Trophoblast cell (in vitro differentiated cells and primary cell): ENCODE measurements at regions not wholly inside any gene's neighbourhood (a gene's known extent, or its start where the extent isn't known, plus 50 kb on each side); places are given as distances from the start of the nearest gene placed in this dataset.
"Not testable (repeated sequence)": the region's sequence is repeated elsewhere in the genome, so short reads cannot be mapped to it uniquely, and the experiment has no call there.

Experiments used
- DNase-seq, 2 donors: peaks; one replicate each; pipeline ENCODE4 v3.0.0-alpha.2; 2016
- H2AFZ ChIP-seq: 2 replicates; pipeline ENCODE4 v1.6.1; 2013; ENCODE audit warnings: low read length, moderate library complexity, mild to moderate bottlenecking; ENCODE audit not compliant: insufficient read depth, poor library complexity
- H2AK5ac ChIP-seq: 2 replicates; pipeline ENCODE4 v1.6.1; 2013; ENCODE audit warnings: mild to moderate bottlenecking, low read length
- H2BK120ac ChIP-seq: 2 replicates; pipeline ENCODE4 v1.6.1; 2013; ENCODE audit warnings: low read length, mild to moderate bottlenecking, moderate library complexity; ENCODE audit not compliant: insufficient read depth, poor library complexity
- H2BK12ac ChIP-seq: 2 replicates; pipeline ENCODE4 v1.6.1; 2013; ENCODE audit warnings: mild to moderate bottlenecking, low read length, moderate library complexity
- H2BK5ac ChIP-seq: 2 replicates; pipeline ENCODE4 v1.6.1; 2013; ENCODE audit warnings: low read length, low read depth, moderate library complexity, mild to moderate bottlenecking; ENCODE audit not compliant: poor library complexity
- H3K14ac ChIP-seq: 2 replicates; pipeline ENCODE4 v1.6.1; 2013; ENCODE audit warnings: mild to moderate bottlenecking, low read length
- H3K18ac ChIP-seq: 2 replicates; pipeline ENCODE4 v1.6.1; 2013; ENCODE audit warnings: mild to moderate bottlenecking, low read length
- H3K23ac ChIP-seq: 2 replicates; pipeline ENCODE4 v1.6.1; 2013; ENCODE audit warnings: low read length
- H3K27ac ChIP-seq: 2 replicates; pipeline ENCODE4 v1.5.1; 2013; ENCODE audit warnings: low read depth, mild to moderate bottlenecking, inconsistent platforms, low read length, moderate library complexity
- H3K27me3 ChIP-seq: 2 replicates; pipeline ENCODE4 v1.6.1; 2013; ENCODE audit warnings: inconsistent platforms, mild to moderate bottlenecking, low read length, moderate library complexity; ENCODE audit not compliant: insufficient read depth
- H3K36me3 ChIP-seq, 2 experiments: 1 replicate in 1 of 2; 2 replicates in 1 of 2; pipeline ENCODE4 v1.6.1; 2013; ENCODE audit warnings: low read length in 2 of 2, mild to moderate bottlenecking in 2 of 2, moderate library complexity in 1 of 2; ENCODE audit not compliant: insufficient read depth in 2 of 2, control insufficient read depth in 1 of 2
- H3K4ac ChIP-seq: 2 replicates; pipeline ENCODE4 v1.6.1; 2013; ENCODE audit warnings: low read depth, mild to moderate bottlenecking, low read length, moderate library complexity
- H3K4me1 ChIP-seq, 2 experiments: 1 replicate in 1 of 2; 2 replicates in 1 of 2; pipeline ENCODE4 v1.6.1; 2013; ENCODE audit warnings: low read length in 2 of 2, mild to moderate bottlenecking in 2 of 2, moderate library complexity in 1 of 2; ENCODE audit not compliant: insufficient read depth in 2 of 2, control insufficient read depth in 1 of 2
- H3K4me2 ChIP-seq: 2 replicates; pipeline ENCODE4 v1.6.1; 2013; ENCODE audit warnings: inconsistent platforms, mild to moderate bottlenecking, low read length, moderate library complexity
- H3K4me3 ChIP-seq: 2 replicates; pipeline ENCODE4 v1.5.1; 2013; ENCODE audit warnings: mild to moderate bottlenecking, low read depth, low read length, inconsistent platforms
- H3K79me1 ChIP-seq: one replicate; pipeline ENCODE4 v1.6.1; 2013; ENCODE audit warnings: low read length
- H3K79me2 ChIP-seq: 2 replicates; pipeline ENCODE4 v1.6.1; 2013; ENCODE audit warnings: low read length, mild to moderate bottlenecking; ENCODE audit not compliant: control insufficient read depth, insufficient read depth, poor library complexity
- H3K9ac ChIP-seq: 2 replicates; pipeline ENCODE4 v1.6.1; 2013; ENCODE audit warnings: mild to moderate bottlenecking, low read length
- H3K9me3 ChIP-seq: 2 replicates; pipeline ENCODE4 v1.6.1; 2013; ENCODE audit warnings: low read depth, mild to moderate bottlenecking, control low read depth, inconsistent platforms, low read length; ENCODE audit not compliant: insufficient read depth
- H4K12ac ChIP-seq: 2 replicates; pipeline ENCODE4 v1.6.1; 2013; ENCODE audit warnings: low read depth, mild to moderate bottlenecking, low read length, moderate library complexity
- H4K8ac ChIP-seq: 2 replicates; pipeline ENCODE4 v1.6.1; 2013; ENCODE audit warnings: low read depth, mild to moderate bottlenecking, low read length, moderate library complexity
- H4K91ac ChIP-seq: one replicate; pipeline ENCODE4 v1.6.1; 2013; ENCODE audit warnings: low read depth, mild to moderate bottlenecking, low read length, moderate library complexity
- whole genome bisulfite sequencing: extraction: QIAGEN DNeasy Blood & Tissue Kit; methylation state at CpG from one replicate; pipeline ENCODE4 v1.1.7; 2013; ENCODE audit warnings: missing lambda C conversion rate; ENCODE audit not compliant: insufficient read length, insufficient coverage; ENCODE audit errors: extremely low coverage; 5-methylcytosine and 5-hydroxymethylcytosine counted together

DNA sequence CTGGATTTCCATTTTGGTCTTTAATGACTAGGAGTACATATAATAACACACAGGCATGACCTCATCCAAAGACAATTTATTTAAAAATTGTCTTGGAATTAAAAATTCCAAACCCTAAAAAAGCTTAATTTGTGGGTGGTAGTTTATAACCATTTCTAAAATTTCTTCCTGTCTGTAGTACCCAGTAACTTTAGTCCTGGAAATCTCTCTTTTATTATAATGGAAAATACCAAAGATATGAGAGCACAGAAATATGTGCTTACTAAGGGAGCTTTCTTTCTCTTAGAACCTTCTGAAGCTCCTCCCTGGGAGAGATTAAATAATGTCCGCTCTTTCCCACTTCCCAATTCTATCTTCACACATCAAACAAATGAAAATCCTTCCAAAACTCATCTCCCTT is 70.5 kb upstream of the PRL start:
- H4K8ac ChIP-seq = no peak overlapping the region
- H2BK120ac ChIP-seq = no peak overlapping the region
- no CpG with 5 or more reads among the region's 1 CpG for WGBS
- no peak overlapping the region for H4K91ac ChIP-seq
- DNase-seq = no peak
- H3K18ac ChIP-seq = no peak overlapping the region
- H2AK5ac ChIP-seq = no peak overlapping the region
- H3K14ac ChIP-seq = no peak overlapping the region
- H3K9me3 ChIP-seq = no peaks in the 10 kb centered on the region
- no peaks in the 10 kb centered on the region for H3K79me1 ChIP-seq
- H3K27me3 ChIP-seq = no peaks in the 10 kb centered on the region
- no peak overlapping the region for H4K12ac ChIP-seq
- H2BK5ac ChIP-seq = no peak overlapping the region
- H3K79me2 ChIP-seq = no peaks in the 10 kb centered on the region
- no peak overlapping the region for H3K4ac ChIP-seq
- H3K4me1 ChIP-seq = peaks cover 0 to 6% of the 10 kb centered on the region in 2 experiments
- H3K9ac ChIP-seq = no peak overlapping the region
- no peak overlapping the region for H2AFZ ChIP-seq
- no peak overlapping the region for H3K23ac ChIP-seq
- H3K36me3 ChIP-seq = no peaks in the 10 kb centered on the region
- H3K27ac ChIP-seq = no peak overlapping the region
- H3K4me3 ChIP-seq = no peak overlapping the region
- no peak overlapping the region for H3K4me2 ChIP-seq
- no peak overlapping the region for H2BK12ac ChIP-seq

- Histone ChIP-seq H2BK12ac (no peak overlapping the region), H3K9me3 (no peaks in the 10 kb centered on the region), H2BK5ac (no peak overlapping the region), H4K12ac (no peak overlapping the region), H3K9ac (no peak overlapping the region), H3K4me1 (peaks cover 0 to 2% of the 10 kb centered on the region in 2 experiments), H3K4me2 (no peak overlapping the region), H2AFZ (no peak overlapping the region), H3K79me2 (no peaks in the 10 kb centered on the region), H3K14ac (no peak overlapping the region), H3K4ac (no peak overlapping the region), H2BK120ac (no peak overlapping the region), H2AK5ac (no peak overlapping the region), H3K4me3 (no peak overlapping the region), H3K36me3 (no peaks in the 10 kb centered on the region), H4K8ac (no peak overlapping the region), H3K27ac (no peak overlapping the region), H3K79me1 (no peaks in the 10 kb centered on the region), H3K27me3 (no peaks in the 10 kb centered on the region), H3K18ac (no peak overlapping the region), H3K23ac (no peak overlapping the region), H4K91ac (no peak overlapping the region)
- WGBS = no CpG with 5 or more reads among the region's 1 CpG
- DNase-seq = no peak
Observed at GRCh38 chr6:22368794-22369193, 72.0 kb upstream of the PRL start.

- no peak overlapping the region for H4K91ac ChIP-seq
- no peak for DNase-seq
- no peaks in the 10 kb centered on the region for H3K9me3 ChIP-seq
- no peaks in the 10 kb centered on the region for H3K79me2 ChIP-seq
- H3K18ac ChIP-seq = no peak overlapping the region
- H3K14ac ChIP-seq = no peak overlapping the region
- WGBS = no CpG with 5 or more reads among the region's 2 CpGs
- peaks cover 0 to 2% of the 10 kb centered on the region in 2 experiments for H3K4me1 ChIP-seq
- H2AFZ ChIP-seq = no peak overlapping the region
- H3K4me3 ChIP-seq = no peak overlapping the region
- no peaks in the 10 kb centered on the region for H3K79me1 ChIP-seq
- H4K8ac ChIP-seq = no peak overlapping the region
- no peak overlapping the region for H2AK5ac ChIP-seq
- no peak overlapping the region for H3K9ac ChIP-seq
- no peak overlapping the region for H3K27ac ChIP-seq
- no peak overlapping the region for H3K4ac ChIP-seq
- H2BK5ac ChIP-seq = no peak overlapping the region
- no peaks in the 10 kb centered on the region for H3K27me3 ChIP-seq
- H2BK12ac ChIP-seq = no peak overlapping the region
- H3K4me2 ChIP-seq = no peak overlapping the region
- H3K36me3 ChIP-seq = no peaks in the 10 kb centered on the region
- no peak overlapping the region for H4K12ac ChIP-seq
- H2BK120ac ChIP-seq = no peak overlapping the region
- no peak overlapping the region for H3K23ac ChIP-seq
Observed at GRCh38 chr6:22372922-22373321, 76.1 kb upstream of the PRL start.

- H3K4ac ChIP-seq, H3K4me2 ChIP-seq, H4K12ac ChIP-seq, H4K8ac ChIP-seq, H3K9ac ChIP-seq, H2AFZ ChIP-seq, H2BK5ac ChIP-seq, H3K27ac ChIP-seq, H3K79me2 ChIP-seq, H3K23ac ChIP-seq, H2AK5ac ChIP-seq, DNase-seq, H2BK12ac ChIP-seq, H3K18ac ChIP-seq, H3K79me1 ChIP-seq, H3K14ac ChIP-seq, H4K91ac ChIP-seq, H3K9me3 ChIP-seq, H3K27me3 ChIP-seq, H2BK120ac ChIP-seq, H3K4me3 ChIP-seq, H3K36me3 ChIP-seq, H3K4me1 ChIP-seq: not testable (repeated sequence)
- no CpG with 5 or more reads among the region's 2 CpGs for WGBS
Observed at GRCh38 chr6:22374950-22375349, 78.1 kb upstream of the PRL start.
